ENCODE measurements at regions not wholly inside any gene's neighbourhood (a gene's known extent, or its start where the extent isn't known, plus 50 kb on each side); places are given as distances from the start of the nearest gene placed in this dataset.

DNA sequence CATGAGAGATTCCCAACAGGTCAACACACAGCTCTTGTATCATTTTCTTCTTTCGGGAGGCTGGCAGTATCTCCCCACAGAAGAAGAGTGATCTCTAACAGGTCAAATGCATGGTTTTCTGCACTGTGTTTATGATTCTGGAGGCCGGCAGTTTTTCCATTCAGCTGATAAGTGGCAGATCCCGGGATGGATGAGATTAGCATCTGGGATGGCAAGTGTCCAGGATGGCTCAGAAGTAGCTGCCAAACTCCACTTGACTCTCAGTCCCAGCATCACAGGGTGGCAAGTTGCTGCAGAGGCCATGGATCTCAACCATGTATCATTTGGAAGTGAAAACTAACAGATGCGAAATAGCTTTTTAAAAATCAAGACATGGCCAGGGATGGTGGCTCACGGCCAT, 97.8 kb upstream of the SLC44A1 start:
- no peak for DNase-seq (ENCODE audit: low spot score)

DNA sequence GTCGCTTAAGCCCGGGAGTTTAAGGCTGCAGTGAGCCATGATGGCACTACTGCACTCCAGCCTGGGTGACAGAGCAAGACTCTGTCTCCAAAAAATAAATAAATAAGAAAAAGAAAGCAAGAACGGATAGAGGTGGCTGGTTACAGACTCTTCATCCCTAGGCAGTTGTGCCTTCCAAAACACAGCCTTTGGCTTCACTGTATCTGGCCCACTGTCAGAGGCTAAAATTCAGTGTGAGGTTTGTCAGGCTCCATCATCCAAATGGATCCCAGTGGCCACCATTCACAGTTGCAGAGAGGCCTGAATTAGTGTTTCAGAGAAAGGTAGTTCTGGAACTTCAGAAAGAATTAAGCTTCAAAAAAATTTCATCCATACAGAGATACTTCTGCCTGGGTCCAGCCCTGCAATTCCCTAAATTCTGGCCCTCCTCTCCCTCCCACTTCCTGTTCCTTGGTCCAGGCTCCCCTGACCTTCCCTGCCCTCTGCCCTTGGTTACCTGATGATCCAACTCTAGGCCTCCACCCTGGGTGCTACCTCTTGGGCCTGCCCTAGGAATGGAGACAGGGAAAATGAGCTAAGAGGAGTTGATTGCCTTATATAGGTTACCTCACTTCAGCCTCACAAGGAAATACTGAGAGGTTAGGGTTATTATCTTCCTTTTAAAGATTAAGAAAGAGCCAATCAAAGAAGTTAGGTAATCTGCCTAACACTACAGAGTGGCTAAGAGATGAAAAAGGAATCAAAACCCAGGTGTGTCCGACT, 97.2 kb upstream of the SLC44A1 start:
- DNase-seq (ENCODE audit: low spot score): no peak

DNA sequence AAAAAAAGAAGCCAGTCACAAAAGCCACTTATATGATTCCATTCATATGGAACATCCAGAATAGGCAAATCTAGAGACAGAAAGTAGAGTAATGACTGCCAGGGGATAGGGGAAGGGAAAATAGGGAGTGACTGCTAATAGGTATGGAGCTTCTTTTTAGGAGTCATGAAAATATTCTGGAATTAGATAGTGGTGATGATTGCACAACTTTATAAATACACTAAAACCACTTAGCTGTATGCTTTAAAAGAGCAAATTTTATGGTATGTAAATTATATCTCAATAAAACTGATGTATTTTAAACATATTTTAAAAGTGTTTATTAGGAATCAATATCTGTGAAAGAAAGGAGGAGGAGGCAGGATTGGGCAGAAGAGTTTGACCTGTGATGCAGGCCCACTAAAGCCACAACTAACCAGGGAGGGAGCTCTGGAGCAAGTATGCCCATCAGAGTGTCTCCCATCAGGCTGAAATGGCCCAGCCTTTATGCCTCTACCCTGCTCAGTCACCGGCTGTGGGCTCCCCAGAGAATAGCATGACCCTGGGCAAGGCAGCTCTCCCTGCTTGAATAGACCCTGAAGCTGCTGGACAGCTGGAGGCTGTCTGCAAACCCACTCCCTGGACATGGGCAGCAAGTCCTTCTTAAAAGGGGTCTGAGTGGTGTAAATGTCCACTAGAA, 96.0 kb upstream of the SLC44A1 start:
- no peak for DNase-seq (ENCODE audit: low spot score)

- DNase-seq (ENCODE audit: low spot score): no peak
These were observed 93.3 kb upstream of the SLC44A1 start for GRCh38 chr9:105150991-105151685.

DNA sequence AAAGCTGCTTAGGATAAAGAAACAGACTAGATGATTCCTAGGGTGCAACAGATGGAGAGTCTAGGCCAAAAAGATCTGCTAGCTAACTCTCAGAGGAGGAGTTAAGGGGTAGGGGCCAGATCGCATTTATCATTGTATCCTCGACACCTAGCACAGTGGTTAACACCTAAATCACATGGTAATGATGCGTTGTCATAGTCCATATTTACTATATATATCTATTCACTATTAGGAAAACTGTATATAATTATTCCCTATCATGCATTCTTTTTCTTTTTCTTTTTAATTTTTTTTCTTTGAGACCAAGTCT, 92.8 kb upstream of the SLC44A1 start:
- DNase-seq (ENCODE audit: low spot score): no peak

- no peak for DNase-seq (ENCODE audit: low spot score)
These were observed 89.7 kb upstream of the SLC44A1 start for GRCh38 chr9:105154723-105155191.

DNA sequence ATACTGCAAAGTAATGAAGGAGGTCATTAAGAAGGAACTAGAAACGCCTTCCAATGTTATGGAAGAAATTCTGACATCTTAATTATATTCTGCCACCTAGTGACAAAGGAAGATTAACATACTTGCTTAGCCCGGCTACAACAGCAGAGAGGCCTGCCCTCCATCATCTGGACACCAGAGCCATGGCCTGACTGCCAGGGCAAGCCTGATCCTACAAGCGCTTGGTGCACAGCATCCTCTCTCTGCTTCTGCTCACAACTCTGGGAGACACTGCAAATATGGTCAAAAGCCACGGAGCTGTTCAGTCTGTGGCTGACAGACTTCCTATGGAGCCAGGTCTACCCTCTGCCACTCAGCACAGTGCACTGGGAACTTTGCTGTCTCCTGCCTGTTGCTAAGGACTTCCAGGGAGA, 87.3 kb upstream of the SLC44A1 start:
- DNase-seq (ENCODE audit: low spot score): peak; percentile 71

DNA sequence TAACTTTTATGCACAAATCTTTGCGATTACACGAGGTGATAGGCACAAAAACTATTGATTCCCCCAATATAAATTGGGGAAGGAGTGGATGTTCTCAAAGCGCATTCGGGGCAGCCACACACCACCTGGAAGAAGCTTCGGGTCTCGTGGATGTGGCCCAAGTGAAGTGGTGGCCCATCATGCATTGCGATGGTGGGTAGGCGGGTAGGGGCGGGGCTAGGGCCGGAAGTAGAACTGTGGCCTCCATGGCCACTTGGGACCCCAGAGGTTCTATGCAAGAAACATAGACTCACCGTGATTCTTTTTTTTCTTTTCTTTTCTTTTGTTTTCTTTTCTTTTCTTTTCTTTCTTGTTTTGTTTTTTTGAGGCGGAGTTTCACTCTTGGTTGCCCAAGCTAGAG, 86.4 kb upstream of the SLC44A1 start:
- DNase-seq (ENCODE audit: low spot score): no peak

DNA sequence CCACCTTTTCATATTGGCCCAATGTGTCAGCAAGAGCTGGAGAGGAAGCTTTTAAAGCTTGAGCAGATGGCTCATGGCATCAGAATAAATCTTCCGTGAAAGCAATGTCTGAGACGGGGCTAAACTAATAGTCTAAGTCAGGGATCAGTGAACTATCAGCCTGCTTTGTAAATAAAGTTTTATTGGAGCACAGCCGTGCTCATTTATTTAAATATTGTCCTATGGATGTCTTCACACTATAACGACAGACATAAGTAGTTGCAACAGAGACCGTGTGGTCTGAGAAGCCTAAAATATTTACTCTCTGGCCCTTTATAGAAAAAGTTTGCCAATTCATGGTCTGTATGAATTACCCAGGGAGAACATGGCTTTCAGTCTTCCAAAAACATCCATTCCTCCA, 85.6 kb upstream of the SLC44A1 start:
- no peak for DNase-seq (ENCODE audit: low spot score)

- DNase-seq (ENCODE audit: low spot score): no peak
These were observed 75.6 kb upstream of the SLC44A1 start for GRCh38 chr9:105168870-105169319.

GRCh38 chr9:105171076-105171475, 73.4 kb upstream of the SLC44A1 start:
- no peak for DNase-seq (ENCODE audit: low spot score)

GRCh38 chr9:105171589-105171988, 72.9 kb upstream of the SLC44A1 start:
- no peak for DNase-seq (ENCODE audit: low spot score)

- DNase-seq (ENCODE audit: low spot score): no peak
These were observed 72.0 kb upstream of the SLC44A1 start for GRCh38 chr9:105172436-105172835.

- no peak for DNase-seq (ENCODE audit: low spot score)
These were observed 71.1 kb upstream of the SLC44A1 start for GRCh38 chr9:105173306-105173705.

DNA sequence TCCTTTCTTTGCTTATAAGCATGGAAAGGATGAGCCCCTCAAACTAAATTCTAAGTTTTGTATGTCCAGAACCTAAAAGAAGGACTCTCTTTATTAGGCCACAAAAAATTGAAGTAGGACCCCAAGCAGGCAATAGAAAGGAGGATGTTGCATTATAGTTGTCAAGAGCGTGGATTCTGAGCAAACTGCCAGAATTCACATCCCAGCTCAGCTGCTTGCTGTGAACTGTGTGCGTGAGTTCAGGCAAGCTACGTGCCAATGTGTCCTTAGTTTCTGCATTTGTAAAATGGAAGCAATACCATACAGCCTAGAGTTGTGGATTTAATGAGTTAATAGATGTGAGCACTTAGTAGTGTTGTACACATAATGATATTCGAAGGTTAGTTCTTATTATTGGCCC, 70.6 kb upstream of the SLC44A1 start:
- DNase-seq (ENCODE audit: low spot score): no peak

DNA sequence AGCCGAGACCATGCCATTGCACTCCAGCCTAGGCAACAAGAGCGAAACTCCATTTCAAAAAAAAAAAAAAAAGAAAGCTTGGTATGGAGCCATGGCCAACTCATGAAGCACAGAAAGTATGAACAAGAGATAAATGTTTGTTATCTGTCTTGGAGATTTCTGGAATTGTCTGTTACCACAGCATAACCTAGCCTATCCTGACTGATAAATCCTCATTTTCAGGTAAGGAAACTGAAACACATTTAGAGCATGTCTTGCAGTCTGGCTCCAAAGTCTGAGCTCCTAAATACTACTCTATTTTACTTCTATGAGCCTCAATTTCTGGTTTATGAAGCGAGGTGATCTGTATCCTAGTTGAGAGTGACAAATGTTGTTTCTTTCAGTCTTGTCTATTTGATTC, 68.3 kb upstream of the SLC44A1 start:
- no peak for DNase-seq (ENCODE audit: low spot score)

GRCh38 chr9:105178076-105178475, 66.4 kb upstream of the SLC44A1 start:
- no peak for DNase-seq (ENCODE audit: low spot score)

DNA sequence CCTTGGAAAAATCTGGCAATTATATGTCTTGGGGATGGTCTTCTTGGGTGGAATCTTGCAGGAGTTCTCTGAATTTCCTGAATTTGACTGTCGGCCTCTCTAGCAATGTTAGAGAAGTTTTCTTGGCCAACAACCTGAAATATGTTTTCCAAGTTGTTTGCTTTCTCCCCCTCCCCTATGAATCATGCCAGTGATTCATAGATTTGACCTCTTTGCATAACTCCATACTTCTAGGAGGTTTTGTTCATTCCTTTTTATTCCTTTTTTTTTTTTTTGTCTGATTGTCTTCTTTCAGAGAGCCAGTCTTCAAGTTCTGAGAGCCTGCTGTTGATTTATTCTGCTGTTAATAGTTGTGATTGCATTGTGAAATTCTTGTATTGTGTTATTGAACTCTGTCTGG, 56.7 kb upstream of the SLC44A1 start:
- peak; percentile 17 for DNase-seq (ENCODE audit: low spot score)

DNA sequence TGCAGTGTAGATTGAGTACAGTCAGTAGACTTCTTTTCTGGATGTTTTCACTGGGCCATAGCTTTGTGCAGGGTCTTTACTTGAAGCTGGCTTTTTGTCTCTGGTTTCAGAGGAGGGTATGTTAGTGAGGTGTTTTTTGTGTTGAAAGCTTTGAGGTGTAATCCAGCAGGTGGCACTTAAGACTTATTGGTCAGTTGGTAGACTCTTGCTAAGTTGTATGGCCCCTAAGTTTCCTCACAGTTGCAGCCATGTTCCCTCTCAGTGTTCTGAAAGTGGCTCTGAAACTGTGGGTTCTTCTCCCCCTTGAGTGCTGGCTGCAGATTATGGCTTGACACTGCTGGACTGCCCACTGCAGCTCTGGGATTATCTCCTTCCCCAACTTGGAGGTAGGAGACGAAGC, 55.7 kb upstream of the SLC44A1 start:
- no peak for DNase-seq (ENCODE audit: low spot score)

GRCh38 chr9:105191508-105192121, 52.8 kb upstream of the SLC44A1 start:
- DNase-seq (ENCODE audit: low spot score): peak; percentile 19

- no peak for DNase-seq (ENCODE audit: low spot score)
These were observed 50.9 kb upstream of the SLC44A1 start for GRCh38 chr9:105193560-105193959.

- no peak for DNase-seq (ENCODE audit: low spot score)
These were observed 50.2 kb upstream of the SLC44A1 start for GRCh38 chr9:105194234-105194633.

Data from HT-29 (cell line).